GM19395 (cell line): ENCODE measurements at regions not wholly inside any gene's neighbourhood (a gene's known extent, or its start where the extent isn't known, plus 50 kb on each side); places are given as distances from the start of the nearest gene placed in this dataset.
"Not testable (repeated sequence)": the region's sequence is repeated elsewhere in the genome, so short reads cannot be mapped to it uniquely, and the experiment has no call there.

Experiments used
- ATAC-seq: cut with Tn5 transposase; IDR thresholded peaks from one replicate; pipeline ENCODE4 v1.9.1; 2021; ENCODE audit warnings: mild to moderate bottlenecking, moderate library complexity; ENCODE audit not compliant: unreplicated experiment

DNA sequence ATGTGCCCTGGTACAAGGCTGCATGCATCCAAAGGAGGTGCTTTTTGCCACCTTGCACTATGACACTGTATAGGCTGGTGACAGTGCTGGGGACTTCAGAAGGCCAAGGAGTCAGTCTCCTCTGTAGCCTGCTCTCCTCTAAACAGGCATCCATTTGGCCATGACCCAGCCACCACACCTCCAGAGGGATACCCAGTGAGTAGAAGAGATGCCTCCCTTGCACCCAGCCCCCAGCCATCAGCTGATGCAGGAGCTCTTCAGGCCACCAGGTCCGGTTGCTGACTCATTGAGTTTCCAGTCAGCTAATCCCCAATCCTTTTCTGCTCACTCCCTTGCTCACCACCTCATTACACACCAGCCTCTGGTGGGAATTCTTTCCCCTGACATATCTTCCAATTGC is 99.8 kb downstream of the PJA1 start:
- no peak for ATAC-seq

DNA sequence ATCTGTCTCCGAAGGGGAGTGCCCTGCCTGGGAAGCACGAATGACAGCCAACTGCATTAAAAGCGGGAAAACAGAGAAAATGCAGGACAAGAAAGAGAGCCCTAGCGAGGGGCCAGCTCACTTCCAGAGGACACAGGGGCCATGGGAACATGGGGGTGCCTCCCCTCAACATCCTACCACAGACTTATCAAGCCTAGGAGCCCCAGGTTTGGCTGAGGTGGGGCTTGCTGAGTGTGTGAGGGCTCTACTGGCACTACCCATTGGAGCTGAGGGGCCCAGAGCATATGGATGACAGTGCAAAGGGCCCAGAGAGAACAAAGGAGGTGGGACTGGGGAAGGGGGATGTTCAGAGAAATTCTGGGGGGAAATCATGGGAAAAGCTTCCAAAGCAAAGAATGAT is 101.8 kb downstream of the PJA1 start:
- ATAC-seq, result no peak

DNA sequence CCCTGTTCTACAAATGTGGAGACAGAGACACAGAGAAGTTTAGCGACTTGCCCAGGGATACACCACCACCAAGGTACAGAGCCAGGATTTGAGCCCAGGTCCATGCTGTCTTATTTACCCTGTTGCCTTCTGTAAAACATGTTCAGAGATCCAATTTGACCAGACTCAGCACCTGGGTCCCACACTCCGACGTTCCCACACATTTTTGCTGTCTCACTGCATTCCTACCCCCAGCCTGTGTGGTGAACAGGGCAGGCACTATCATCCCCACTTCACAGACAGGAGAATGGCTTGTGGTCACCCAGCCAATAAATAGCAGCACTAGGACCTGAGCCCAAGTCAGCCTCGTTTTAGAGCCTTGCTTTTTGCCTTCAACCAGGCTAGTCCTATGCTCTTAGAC is 102.8 kb downstream of the PJA1 start:
- no peak for ATAC-seq

DNA sequence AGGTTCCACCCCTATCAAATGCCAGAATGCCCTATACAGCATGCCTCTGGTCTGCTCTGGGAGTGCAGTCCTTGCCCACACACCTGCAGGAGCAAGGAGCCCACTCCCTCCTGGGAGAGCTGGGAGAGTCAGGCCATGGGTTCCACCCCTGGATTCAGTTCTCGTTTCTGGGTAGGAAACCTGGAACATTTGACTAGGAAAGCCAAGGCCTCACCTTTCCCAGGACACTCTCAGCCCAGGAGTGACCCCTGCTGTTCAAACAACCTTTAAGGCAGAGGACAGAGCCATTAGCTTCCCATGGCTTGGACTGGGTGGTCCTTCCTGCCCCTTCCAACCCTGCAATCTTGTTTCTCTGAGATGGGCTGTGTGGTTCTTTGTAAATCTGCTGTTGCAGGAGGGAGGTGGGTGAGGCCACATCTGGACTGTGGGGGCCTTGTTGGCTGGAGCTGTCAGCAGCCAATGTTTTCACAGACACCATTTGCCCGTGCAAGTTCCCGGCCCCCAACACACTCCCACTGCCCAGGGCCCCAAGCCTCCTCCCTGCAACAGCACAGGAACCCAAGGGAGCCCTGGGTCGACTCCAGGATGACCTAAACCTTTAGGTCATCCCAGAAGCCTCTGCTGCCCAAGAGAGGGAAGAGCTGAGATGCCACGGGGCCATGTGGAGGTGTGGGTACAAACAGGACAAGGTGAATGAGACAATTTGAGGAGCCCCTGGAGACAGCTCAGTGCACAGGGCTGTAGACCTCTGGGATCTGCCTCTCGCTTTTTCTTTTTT is 104.4 kb downstream of the PJA1 start:
- no peak for ATAC-seq

DNA sequence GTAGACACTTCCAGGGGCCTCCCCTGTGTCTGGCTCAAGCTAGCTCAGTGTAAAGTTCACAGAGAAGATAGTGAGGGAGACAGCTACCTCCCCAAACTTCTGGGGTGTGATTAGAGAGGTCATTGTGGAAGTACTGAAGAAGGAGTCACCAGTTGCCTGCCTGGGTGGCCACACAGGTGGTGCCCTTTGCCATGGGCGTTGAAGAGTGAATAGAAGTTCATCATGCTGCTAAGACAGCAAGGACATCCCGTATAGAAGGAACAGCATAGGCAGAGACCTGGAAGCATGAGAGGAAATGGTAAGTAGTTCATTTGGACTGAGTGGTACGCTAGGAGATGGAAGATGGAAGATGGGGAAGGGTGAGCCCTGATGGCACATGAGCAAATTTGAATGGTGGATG is 110.1 kb downstream of the PJA1 start:
- ATAC-seq, result no peak

DNA sequence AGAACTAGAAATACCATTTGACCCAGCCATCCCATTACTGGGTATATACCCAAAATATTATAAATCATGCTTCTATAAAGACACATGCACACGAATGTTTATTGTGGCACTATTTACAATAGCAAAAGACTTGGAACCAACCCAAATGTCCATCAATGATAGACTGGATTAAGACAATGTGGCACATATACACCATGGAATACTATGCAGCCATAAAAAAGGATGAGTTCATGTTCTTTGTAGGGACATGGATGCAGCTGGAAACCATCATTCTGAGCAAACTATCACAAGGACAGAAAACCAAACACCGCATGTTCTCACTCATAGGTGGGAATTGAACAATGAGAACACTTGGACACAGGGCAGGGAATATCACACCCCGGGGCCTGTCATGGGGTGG is 110.8 kb downstream of the PJA1 start:
- ATAC-seq, result not testable (repeated sequence)

DNA sequence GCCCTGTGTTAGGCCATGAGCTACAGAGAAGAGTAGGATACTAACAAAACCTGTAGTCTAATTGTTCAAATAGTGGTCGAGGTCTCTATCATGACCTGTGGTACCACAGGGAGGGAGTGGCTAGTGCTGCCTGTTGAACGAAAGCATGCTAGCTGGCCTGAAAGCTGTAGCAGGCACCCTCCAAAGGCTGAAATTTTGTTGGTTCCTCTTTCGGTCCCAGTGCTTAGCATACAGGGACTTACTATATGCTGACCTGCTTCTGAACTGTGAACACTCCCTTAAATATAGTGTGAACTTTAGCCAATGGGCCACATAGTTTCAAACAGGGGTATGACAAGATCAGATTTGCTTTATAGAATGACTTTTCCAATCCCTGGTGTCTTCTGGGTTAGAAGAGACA is 113.4 kb downstream of the PJA1 start:
- ATAC-seq, result no peak

DNA sequence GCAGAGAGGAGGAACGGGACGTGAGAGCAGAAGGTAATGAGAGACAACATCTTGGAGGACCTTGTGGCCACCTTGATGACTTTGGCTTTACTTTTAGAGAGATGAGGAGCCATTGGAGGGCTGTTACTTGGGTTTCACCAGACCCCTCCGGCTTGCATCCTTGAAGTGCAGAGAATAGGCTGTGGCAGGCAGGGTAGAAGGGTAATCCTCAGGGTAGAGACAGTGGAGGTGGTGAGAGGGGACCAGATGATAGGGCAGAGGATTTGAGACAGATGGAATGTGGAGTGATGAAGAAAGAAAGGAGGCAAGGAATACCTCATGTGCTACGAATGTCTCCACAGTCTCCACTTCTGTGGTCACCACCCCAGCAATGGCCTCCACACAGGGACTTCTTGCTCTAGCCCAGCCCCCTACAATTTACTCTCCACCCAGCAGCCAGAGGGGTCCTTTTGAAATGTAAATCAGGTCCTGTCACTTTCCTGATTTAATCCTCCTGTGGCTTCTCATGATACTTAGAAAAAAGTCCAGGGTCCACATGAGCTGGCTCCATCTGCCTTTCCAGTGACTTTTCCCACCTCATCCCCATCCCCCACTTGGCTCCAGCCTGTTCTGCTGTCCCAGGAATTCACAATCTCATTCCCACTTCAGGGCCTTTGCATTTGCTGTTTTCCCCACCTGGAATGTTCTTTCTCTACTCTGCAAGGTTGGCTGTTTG is 115.0 kb downstream of the PJA1 start:
- ATAC-seq, result no peak

DNA sequence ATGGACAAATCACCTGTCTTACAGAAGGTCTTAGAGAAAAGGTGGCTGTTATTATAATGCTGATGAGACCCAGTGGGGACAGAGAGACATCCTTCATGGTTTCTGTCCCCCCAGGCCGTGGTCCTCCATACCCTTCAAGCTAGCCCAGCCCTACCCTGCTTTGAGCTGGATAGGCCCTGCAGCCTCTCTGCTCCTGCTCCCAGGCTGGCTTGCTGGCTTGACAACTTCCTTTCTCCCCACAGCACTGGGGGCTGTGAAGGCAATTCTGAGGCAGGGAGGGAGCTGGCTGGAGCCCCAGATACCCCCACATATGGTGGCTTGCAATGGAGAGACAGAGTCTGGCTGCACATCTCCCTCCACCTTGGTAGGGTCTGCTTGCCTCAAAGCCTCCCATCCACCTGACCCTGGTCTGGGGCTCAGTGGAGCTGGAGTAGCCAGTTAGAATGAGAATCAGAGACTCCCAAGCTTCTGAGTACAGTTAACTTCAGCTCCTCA is 118.2 kb downstream of the PJA1 start:
- no peak for ATAC-seq

DNA sequence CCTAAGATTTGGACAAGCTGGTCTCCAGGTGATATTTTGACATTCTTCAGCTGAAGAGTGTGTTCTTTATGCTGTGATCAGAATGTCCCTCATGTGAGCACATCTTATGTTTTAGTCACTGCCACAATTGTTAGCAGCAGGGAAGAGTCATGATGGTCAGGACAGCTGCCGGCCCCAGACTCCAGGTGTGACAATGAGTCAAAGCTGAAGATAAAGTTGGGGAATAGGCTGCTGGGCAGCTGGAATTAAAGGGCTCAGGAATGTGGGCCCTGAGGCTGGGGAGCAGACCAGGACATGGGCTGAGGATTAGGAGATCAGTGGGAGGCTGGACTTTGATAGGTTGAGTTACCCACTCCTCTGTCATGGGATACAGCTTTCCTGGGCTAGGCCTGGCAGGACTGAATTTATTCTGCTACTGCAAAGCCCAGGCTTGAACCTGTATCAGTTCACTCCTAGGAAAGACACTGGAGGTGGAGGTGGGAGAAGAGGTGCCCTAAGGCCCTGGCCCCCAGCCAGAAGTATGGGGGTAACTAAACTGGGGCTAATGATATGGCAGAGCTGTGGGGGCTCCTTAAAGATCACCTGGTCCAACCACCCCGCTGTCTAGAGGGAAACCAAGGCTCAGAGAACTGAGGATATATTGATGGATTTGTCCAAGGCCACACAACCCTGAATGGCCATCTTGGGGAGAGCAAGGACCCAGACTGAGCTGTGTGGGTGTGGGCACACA is 119.5 kb downstream of the PJA1 start:
- ATAC-seq, result no peak

DNA sequence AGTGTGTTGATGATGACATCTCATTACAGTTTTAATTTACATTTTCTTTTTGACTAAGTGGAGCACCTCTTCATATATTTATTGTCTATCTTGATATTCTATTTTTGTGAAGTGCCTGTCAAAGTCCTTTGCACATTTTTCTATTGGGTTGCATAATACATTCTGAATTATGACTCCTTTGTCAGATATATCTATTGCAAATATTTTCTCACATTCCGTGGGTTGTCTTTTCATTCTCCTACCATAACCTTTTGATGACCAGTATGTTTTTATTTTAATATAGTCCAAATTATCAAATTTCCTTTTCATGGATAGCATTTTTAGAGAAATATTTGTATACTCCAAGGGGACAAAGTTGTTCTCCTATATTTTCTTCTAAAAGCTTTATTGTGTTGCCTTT is 126.4 kb downstream of the PJA1 start:
- ATAC-seq, result no peak

DNA sequence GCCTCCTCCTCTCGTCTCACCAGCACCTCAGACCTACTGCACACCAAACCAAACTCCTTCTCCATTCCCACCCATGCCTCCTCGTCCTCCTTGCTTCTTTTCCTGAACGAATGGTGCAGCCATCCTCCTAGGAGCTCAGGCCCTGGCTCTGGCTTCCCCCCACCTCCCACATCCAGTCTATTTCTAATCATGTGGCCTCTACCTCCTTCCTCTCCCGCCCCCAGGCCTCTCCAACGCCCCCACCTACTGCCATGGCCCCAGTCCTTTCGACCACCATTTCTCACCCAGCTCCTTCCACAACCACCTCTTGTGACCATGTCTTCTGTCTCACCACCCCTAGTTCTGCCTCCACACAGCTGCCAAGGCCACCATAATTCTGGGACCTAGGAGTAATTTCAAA is 127.1 kb downstream of the PJA1 start:
- ATAC-seq, result no peak

DNA sequence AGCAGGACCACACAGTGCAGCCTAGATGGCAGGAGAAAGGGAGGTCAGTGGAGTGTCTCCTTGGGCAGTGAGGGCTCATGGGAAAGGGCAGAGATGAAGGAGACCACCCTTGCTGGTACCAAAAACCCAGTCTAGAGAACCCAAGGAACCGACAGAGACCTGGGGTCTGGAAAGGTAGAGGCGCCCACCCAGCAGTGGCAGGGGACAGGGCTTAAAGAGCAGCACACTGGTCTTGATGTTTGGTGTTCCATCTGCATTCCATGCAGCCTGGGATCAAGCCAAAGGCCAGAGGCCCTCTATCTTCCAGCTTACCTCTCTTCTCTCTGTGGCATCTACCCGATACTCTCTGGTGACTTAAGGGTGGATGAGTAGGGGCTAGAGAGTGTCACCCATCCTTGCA is 127.5 kb downstream of the PJA1 start:
- ATAC-seq, result no peak

DNA sequence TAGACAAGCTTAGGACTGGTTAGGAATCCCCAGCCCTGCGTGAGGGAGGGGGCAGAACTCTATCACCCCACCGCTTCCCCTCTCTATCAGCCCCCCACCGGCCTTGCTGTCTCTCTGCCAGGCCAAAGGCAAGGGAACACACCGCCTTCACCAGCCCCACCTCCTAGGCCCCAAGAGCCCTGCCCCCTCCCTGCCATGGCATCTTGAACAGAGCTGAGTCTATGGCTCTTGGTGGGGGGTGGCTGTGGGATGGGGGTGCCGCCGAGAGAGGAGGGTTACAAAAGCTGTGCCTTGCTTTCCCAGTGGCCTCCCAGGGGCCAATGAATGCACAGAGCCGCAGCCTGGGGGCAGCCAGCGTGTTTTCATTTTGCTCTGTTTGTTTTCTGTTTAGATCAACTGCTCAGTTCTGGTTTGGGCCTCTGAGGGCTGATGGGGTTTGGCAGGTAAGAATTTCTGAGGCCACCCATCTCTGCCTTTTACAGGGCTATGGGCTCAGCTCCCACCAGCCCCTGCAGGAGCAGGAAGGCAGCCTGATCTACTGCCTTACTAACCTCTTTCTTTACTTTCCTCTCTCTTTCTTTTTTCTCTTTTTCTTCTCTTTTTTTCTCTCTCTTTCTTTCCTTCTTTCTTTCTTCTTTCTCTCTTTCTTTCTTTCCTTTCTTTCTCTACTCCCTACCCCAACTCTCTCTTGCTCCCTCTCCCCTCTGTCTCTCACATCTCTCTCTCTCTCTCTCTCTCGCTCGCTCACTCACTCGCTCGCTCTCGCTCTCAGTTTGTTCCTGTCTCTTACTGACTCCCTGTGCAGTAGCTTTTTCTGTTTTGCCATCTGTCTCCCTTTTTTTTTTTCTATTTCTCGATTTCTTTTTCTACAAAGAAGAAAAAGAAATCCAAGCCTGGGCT is 128.3 kb downstream of the PJA1 start:
- no peak for ATAC-seq

DNA sequence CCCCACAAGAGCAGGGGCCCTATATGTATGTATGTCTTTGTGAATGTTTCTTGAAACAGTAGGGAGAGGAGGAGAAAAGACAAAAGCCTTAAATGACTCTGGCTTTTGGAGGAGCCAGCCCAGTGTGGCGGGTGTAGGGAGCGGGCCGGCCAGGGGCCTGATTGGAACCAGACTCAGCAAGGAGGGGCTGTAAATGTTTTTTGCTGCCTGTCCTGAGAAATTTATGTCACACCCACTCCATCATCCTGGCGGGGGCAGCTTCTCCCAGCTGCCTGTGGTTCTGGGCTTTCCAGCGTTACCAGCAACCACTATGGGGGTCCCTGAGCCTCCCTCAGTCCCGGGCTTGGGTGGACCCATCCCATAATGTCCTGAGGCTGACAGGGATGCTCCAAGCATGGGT is 130.8 kb downstream of the PJA1 start:
- no peak for ATAC-seq

DNA sequence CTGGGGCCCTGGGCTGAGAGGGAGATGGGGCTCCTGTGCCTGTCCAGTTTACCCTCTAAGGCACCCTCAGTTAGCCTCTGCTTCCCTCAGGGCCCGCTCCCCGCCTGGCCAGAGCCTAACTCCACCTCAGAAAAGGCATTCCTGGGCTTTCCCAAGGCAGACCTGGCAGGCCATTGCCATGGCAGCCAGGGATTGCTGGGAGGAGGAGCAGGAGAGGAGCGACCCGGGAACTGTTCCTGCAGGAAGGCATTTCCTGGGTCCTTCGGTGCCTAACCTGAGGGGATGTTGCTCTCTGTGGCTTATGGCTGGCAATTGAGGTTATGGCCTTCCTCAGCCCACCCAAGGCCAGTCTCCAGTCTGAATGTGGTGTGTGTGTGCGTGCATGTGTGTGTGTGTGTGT is 131.3 kb downstream of the PJA1 start:
- no peak for ATAC-seq

DNA sequence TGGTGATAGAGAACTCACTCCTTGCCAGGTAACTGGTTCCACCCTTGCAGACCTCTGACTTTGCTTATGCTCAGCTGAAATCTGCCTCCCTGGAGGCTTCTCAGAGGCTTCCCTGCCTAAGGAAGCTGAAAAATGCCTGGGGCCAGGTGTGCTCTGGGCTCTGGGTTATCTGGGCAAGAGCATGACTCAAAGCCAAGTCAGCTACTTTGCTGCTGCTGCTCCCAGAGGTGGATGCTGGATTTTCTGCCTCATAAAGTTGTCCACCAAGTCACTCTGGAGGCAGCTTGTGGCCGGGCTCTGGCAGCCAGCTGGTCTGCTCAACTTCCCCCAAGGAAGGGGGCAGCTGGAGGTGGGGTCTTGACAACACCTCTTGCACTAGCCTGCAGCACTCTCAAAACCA is 132.7 kb downstream of the PJA1 start:
- no peak for ATAC-seq

DNA sequence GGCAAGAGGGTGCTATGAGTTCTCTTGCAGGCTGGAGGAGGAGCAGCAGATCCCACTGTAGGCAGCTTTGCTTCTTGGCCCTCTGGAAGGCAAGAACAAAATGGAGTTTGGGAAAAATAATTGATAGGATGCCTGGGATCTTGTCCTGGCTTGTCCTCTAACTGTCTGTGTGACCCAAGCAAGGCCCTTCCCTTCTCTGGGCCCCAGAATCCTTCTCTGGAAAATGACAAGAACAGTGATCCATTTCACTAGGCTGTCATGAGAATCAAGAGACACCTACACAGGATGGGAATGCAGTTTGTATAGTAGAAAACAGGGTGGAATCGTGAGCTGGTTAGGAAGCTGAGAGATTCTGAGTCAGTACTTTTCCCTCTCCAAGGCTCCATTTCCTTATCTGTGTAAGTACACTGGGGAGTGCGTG is 133.3 kb downstream of the PJA1 start:
- ATAC-seq, result no peak

DNA sequence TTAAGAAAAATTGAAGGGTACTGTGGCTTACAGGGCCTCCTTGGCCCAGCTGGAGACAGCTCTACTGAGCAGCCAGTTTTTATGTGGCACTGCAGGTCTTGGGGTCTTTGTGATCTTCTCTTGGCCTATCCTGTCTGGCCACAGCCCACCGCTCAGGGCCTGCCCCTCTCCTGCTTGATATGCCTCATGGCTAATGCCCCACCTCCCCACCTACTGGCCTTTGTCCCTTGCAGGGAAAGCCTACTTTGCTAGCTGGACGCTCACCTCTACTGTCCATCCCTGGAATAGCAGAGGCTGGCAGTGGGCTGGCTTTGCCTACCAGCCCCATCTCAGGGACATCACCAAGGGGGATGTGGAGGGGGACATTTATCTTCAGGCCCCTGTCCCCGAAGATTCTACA is 134.1 kb downstream of the PJA1 start:
- ATAC-seq, result no peak

DNA sequence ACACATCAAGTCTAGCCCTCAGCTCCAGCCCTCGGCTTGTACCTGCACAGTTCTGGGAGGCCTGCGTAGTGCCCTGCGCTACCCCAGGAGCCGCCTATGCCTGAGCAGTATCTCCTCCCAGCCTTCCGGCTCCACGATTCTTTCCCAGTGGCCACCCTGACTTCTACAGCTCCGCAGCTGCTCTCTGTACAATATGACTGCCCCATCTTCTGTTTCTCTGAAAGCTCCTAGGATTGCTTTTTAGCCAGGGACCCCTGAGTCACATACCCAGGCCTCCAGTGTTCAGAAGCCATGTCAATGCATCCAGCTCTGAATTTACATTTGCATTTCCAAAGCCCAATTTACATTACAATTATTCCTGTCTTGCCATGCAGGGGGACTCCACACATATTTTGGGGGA is 135.5 kb downstream of the PJA1 start:
- no peak for ATAC-seq

DNA sequence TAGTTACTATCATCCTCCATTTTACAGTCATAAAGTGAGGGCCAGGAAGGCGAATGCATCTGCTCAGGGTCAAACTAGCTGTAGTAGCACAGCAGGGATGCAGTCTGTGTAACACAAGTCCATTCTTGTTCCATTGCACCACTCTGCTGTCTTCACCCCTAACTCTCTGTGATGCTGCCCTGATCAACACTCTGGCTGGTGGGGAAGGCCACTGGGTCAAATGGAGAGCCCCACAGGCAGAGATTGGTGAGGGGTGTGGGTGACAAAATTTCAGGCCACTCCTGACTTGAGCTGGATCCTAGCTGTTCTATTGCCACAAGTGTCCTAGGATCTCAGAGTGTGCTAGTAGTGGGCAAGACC is 136.5 kb downstream of the PJA1 start:
- ATAC-seq, result peak; percentile 36
